Skeletal muscle cell (primary cell): ENCODE measurements at regions not wholly inside any gene's neighbourhood (a gene's known extent, or its start where the extent isn't known, plus 50 kb on each side); places are given as distances from the start of the nearest gene placed in this dataset.

ENCODE experiments used
- DNase-seq: peaks from one replicate; pipeline ENCODE4 v3.0.0-alpha.2; 2010; ENCODE audit warnings: low read depth
- H3K4me3 ChIP-seq: 2 replicates; pipeline ENCODE4 v1.5.1; 2011; ENCODE audit warnings: low read depth, mild to moderate bottlenecking, control low read depth, low read length, moderate library complexity

DNA sequence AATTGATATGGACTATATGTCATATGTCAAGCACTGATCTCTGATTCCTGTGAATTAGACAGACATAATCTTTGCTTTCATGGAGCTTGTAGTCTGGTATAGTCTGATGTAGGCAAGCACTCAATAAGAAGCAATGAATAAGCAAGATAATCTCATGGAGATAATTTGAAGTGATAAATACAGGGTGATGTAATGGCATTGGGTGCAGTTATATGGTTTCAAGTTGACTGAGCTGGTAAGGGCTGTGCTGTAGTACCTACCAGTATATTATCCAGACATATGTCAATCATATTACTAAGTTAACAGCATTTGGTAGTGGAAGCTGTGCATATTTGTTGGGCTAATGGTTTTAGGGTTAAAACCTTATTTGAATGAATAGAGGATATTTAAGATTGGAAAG lies 117.5 kb upstream of the PRPS1L1 start:
- no peak for DNase-seq

DNA sequence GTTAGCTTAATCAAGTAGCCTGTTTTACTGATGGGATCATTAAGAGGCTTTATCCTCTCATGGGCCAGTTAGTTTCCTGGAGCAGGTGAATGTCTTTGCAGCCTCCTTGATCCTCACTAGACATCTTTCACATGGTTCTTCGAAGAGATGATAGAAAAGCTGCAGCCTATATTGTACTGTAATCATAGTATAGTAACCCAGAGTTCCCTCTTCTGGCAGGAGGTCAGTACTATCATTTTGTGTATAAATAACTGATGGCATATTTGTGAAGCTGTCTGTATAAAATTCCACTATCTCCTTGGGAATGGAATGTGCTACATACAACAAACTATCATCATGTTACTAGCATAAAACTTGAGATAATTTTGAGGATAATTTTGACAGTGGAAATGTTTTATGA lies 123.8 kb upstream of the PRPS1L1 start:
- DNase-seq = no peak
- H3K4me3 ChIP-seq = no peak overlapping the region

More for the DNA sequence above, 117.5 kb upstream of the PRPS1L1 start:
- no peak overlapping the region for H3K4me3 ChIP-seq

DNA sequence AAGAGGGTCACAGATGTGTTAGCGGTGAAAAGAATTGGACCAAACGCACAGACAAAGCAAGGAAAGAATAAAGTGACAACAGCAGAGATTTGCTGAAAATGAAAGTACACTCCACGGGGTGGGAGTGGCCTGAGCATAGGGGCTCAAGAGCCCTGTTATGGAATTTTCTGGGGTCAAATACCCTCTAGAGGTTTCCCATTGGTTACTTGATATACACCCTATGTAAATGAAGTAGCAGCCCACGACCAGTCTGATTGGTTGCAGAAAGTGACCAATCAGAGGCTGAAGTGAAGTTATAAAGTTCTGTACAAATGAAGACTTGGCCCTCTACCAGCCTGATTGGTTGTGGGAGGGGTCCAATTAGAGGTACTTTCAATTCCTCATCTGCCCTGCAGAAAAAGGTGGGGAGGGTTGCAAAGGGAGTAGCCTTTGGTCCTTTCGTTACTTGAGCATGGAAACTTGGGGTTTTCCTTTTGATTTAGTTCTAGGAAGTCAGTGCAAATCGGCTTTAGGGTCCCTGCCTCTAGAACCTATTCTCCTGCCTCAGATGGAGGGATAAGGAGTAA lies 125.6 kb upstream of the PRPS1L1 start:
- no peak for DNase-seq
- H3K4me3 ChIP-seq = no peak overlapping the region

DNA sequence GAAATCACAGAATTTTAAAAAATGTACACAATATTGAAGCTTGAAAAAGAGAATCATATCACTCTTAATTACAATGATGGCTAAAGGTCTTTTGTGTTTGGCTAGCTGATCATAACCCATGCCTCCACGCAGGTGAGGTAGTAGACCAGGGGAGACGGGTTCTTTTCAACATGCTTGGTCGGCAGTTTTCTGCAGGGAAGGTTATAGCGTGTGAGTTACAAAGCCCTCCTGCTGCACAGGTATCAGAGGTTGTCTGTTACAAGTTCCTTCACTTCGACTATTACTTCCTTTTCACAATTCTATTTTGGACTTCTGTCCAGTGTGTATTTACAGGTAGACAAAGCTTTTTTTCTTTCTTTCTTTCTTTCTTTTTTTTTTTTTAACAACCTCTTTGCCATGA lies 127.1 kb upstream of the PRPS1L1 start:
- no peak for DNase-seq
- no peak overlapping the region for H3K4me3 ChIP-seq

DNA sequence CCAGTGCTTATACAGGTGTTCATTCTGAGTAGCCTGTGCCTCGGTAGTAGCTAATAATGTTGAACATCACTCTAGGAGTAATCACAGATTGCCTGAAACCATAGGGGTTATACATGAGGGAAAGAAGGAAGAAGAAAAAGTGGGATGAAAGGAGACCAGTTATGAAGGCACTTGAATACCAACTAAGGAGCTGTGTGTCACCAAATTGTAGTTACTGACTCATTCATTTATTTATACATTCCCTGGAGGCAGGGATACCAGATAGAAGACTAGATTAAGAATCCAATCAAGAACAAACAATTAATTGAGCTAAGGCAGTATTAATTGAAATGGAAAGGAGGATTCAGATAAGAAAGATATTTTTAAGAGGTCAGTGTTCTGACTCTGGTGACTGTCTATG lies 129.6 kb upstream of the PRPS1L1 start:
- H3K4me3 ChIP-seq = no peak overlapping the region
- DNase-seq = no peak

DNA sequence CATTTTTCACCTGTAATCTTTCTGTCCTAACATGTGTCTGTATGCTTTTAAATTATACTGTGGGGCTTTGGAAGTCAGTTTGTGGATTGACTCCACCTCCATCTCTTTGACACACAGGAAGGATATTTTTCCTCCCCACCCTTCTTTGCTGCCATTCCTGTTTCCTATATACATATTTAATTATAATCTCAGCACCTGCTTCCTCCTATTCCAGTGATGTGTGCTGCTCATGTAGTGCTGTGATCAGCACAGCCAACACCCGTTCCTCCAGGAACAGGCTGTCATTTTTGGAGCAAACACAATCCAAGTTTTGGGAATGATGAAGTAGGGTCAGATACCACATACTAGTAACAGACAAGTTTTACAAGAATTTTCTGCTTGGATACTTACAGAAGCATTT lies 135.0 kb upstream of the PRPS1L1 start:
- DNase-seq = no peak
- no peak overlapping the region for H3K4me3 ChIP-seq

DNA sequence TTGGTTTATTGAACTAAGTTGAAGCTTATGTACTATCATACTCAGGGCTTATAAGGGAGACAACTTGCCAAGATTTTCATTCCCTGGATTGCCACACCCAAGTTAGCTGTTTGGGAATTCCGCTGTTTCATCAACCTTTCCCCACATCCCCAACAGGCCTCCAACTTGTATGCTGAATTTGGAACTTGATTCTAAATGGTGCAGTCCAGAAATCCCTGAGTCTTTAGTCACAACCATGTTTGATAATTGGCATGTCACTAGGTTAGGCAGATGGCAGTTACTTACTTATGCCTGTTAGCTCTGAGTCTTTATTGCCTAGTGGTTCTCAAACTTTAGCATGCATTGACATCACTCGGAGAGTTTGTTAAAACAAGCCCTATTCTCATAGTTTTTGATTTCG lies 135.4 kb upstream of the PRPS1L1 start:
- no peak for DNase-seq

DNA sequence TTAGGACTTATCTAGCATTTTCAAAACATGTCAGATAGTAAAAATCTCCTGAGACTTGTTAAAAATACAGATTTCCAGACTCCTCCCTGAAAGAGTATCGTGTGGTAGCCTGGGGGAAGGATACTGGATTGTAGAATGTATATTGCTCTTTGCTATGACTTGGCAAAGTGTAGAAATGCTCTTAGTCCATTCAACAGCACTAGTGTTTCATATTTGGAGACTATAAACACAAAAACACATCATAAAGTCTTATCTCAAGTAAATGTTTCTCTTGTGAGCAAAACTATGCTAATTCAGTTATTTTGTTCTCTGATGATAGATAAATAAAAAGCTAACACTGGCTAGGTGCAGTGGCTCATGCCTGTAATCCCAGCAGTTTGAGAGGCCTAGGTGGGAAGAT lies 137.5 kb upstream of the PRPS1L1 start:
- no peak for DNase-seq
- H3K4me3 ChIP-seq = no peak overlapping the region

More for the DNA sequence above, 135.4 kb upstream of the PRPS1L1 start:
- no peak overlapping the region for H3K4me3 ChIP-seq

DNA sequence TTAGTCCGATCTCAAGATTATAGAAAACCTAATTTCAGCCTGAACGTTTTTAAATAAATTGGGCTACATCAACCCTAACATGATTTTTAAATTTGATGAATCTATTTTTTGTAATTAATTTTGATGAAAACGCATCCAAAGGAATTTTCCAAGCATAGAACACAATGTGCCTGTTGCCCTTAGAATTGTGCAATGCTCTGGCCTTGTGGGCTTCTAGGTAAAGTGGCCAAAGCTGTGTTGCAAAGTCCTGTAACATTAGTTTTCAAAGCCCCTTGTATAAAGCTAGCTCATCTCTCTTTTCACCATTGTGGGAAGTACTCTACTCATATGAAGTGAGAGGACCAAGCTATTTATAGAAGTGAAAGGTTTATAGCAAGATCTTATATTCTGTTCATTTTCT lies 138.4 kb upstream of the PRPS1L1 start:
- no peak overlapping the region for H3K4me3 ChIP-seq
- no peak for DNase-seq

DNA sequence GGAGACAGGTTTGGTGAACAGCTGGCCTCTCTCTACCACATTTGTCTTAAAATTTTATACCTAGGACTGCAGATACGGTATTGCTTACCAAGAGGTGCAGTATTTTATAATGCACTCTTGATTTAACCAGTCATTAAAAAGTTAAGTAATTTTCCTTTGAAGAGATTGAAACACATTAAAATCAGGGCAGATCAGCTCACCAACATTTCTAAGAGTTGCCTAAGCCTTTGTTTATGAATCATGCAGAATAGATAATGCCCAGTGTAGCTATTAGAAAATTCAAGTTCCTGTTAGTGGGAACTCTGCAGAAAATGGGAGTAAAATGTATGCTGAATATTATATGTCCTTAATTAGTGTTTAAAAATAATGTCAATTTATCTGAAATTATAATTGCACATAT lies 140.2 kb upstream of the PRPS1L1 start:
- no peak for DNase-seq
- no peak overlapping the region for H3K4me3 ChIP-seq

DNA sequence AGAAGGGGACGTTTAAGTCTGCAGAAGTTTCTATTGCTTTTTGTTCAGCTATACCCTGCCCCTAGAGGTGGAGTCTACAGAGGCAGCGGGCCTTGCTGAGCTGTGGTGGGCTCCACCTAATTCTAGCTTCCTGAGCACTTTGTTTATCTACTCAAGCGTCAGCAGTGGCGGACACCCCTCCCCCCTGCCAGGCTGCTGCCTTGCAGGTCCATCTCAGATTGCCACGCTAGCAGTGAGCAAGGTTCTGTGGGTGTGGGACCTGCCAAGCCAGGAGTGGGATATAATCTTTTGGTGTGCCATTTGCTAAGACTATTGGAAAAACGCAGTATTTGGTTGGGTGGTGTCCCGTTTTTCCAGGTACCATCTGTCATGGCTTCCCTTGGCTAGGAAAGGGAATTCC lies 147.3 kb upstream of the PRPS1L1 start:
- DNase-seq = no peak
- no peak overlapping the region for H3K4me3 ChIP-seq

DNA sequence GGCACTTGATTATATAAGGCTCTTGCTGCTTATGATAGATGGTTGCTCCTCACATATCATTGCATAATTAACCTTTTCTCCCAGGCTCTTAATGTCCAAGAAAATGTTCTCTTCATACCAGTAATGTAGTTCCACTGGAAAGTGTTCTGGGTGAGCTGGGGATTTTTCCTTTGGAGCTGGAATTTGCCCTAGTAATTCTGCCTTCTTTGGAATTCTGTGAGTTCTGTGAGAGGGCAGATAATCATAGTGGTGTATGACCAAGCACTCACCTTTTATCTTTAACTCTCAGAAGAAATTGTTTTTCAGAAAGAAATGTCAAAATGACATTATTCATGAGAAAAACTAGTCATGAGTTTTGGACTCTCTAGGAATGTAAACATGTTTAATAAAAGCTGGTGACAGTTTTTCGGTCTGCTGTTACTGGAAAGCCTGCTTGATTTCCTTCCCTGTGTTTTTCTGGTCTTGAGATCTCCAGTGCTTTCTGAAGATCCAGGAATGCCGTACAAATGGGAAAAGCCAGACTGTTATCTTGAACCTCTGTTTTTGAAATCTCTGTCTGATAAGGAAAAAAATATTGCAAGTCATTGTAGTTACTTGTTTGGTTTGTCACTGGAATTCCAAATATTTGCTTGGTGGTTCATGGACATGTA lies 148.3 kb upstream of the PRPS1L1 start:
- no peak for DNase-seq
- no peak overlapping the region for H3K4me3 ChIP-seq

DNA sequence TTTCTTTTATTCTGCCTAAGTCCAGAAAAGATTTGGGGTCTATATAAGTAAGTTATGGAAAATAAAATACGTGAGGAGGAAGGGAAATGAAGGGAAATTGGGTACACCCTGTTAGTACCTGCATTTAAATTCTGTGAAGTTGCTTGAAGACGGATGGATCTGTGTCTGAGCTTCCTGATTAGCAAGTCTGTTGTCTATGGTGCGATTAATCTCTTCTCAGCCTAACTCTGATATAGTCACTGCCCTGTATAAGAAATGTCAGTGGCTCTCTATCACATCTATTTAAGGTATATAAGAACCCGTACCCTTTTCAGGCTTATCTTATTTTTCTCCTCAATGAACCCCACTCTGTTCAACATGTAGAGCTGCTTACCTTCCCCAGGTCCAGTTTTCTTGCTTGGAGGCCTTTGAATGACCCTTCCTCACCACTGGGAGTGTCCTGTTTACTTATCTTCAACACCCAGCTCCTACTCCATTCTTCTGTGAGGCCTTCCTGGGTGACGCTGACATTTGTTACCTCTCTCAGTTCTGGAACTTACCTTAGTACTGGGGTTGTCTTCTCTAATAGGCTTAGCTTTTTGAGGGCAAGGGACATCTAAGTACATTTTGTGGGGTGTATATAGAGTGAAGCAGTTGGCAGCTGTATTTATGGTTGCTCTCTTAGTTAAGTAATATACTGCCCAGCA lies 149.6 kb upstream of the PRPS1L1 start:
- H3K4me3 ChIP-seq = no peak overlapping the region
- no peak for DNase-seq

DNA sequence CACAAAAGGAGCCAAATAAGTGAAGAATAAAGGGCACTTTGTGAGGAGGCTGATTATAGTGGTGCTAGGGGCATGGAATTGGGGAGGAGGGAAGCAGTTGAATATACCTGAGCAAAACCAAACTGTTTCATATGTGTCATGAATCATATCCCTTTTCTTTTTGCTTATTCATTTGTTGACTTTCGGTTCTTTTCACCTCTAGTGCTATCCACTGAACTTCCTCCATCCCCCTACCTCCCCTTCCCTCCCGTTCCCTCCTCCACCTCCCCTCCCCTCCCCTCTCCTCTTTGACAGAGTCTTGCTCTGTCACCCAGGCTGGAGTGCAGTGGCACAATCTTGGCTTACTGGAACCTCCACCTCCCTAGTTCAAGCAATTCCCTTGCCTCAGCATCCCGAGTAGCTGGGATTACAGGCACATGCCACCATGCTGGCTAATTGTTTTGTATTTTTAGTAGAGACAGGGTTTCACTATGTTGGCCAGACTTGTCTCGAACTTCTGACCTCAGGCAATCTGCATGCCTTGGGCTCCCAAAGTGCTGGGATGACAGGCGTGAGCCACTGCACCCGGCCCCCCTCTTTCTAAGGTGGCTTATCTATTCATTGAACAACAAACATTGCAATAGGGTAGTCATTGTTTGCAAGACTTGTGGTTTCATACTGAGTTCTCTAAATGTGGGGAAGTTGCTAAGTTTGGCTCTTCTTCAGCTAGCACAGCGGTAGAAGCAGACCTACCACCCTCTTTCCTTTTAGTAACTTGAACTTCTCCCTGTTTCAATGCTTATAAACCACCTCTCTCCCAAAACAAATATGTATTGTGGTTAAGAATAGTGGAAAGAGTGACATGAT lies 150.4 kb upstream of the PRPS1L1 start:
- H3K4me3 ChIP-seq = no peak overlapping the region
- DNase-seq = no peak

DNA sequence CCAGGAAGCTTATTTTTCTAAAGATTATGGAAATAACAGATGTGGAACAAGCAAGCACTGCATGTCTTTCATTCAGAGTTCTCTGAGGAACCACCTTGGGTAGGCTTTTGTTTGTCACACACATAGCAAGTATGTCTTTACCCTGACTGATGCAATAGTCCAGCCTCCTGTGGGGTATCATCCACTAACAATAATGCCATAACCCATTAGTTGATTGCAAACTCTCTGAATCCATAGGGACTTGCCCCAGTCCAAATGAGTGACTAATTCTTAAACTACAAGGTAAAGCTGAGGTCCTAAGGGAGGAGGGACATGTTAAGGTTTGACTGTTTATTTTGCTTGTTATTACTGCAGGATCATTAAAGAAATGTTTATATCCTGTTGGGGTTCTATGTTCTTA lies 151.4 kb upstream of the PRPS1L1 start:
- no peak overlapping the region for H3K4me3 ChIP-seq
- DNase-seq = no peak

DNA sequence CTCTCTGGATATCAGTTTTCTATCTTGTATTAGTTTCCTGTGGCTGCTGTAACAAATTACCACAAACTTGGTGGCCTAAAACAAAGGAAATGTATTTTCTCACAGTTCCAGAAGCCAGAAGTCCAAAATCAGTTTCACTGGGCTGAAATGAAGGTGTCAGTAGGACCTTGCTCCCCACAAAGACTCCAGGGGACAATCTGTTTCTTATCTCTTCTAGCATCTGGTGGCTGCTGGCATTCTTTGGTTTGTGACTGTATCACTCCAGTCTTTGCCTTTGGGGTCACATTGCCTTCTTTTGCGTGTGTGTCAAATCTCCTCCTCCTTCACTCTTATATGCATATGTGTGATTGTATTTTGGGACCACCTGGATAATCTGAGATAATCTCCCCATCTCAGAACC lies 153.0 kb upstream of the PRPS1L1 start:
- DNase-seq = no peak
- H3K4me3 ChIP-seq = no peak overlapping the region

DNA sequence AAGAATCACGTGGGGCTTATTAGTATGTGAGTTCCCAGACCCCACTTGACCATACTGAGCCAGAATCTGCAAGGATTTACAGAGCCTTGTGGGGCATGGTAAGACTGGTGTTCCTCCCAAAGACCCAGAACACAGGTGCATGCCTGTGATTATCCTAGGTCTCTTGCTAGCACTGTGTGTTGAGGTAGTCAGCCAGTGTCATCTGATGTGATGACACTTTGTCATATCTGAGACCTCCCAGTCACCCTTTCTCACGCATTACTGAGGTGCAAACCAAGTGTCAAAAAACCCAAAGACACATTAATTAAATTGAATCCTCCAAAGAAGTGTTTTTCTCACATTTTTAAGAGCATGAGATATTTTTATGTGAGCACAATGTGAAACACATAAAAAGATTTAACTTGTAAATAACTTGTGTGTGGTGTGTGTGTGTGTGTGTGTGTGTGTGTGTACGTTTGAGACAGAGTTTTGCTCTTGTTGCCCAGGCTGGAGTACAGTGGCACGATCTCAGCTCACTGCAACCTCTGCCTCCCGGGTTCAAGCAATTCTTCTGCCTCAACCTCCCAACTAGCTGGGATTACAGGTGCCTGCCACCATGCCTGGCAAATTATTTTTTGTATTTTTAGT lies 162.0 kb upstream of the PRPS1L1 start:
- DNase-seq = no peak
- H3K4me3 ChIP-seq = no peak overlapping the region

DNA sequence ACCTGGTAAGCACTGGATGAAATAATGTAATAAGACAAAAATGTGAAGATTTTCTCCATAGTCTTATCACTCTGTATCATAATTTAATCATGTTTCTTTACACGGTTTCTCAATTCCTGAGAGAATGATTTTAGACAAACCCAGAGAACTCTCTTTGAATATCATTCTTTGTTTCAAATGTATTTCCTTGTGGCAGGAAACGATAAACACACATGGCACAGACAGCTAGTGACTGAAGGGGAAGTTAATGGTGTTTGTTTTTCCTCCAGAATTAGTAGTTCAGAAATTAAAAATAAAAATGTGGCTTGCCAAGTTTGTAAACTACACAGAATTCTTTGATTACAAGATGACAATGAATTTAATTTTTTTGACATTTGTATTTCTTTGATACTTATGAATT lies 163.7 kb upstream of the PRPS1L1 start:
- DNase-seq = no peak
- no peak overlapping the region for H3K4me3 ChIP-seq

DNA sequence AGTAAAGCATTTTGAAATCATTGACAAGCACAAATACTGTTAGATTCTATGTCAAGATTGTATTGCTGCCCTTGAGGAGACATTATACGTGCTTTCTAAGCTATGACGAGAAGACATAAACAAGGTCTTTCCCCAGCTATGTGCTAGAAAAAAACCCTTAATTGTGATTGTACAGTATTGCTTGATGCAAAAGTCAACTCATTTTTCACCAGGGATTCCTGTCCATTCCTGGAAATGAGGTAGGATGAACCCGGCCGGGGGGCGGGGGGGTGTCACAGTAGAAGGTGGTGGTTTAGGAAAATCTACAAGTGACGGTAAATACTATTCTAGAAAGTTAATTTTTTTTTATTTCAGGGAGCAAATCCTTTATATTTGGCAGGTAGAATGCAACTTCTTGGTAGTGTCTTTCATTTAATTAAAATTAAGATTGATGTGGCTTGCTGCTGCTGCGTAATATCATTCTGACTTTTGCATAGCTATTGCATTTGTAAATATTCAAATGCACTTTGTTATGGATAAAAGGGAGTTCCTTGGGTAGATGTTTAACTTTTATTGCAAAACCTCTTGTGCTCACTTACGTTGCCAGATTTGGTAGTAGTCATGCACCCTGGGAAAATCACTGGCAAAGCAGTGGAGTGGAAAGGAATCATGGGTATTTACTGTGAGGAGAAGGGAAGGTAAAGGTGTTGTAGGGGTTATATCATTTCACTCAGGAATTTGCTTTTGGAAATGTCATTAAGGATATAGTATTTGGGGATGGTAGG lies 164.4 kb upstream of the PRPS1L1 start:
- no peak overlapping the region for H3K4me3 ChIP-seq
- no peak for DNase-seq
